Activated CD4-positive, CD25-positive, alpha-beta regulatory T cell treated with anti-CD3 and anti-CD28 coated beads, Interleukin-2, amount 50 U/mL, for 24 hours (primary cell): ENCODE measurements at regions not wholly inside any gene's neighbourhood (a gene's known extent, or its start where the extent isn't known, plus 50 kb on each side); places are given as distances from the start of the nearest gene placed in this dataset.
A peak's percentile ranks its signal among the peaks of the same experiment; 100 is the strongest.
"Not testable (repeated sequence)": the region's sequence is repeated elsewhere in the genome, so short reads cannot be mapped to it uniquely, and the experiment has no call there.

Experiments used
- ATAC-seq, 2 donors: fragments of 150-1000 bp; cut with Tn5 transposase; one replicate each; pipeline ENCODE4 v1.10.0; 2021; ENCODE audit warnings: mild to moderate bottlenecking in 1 of 2, moderate library complexity in 1 of 2

GRCh38 chr2:242079792-242080191 is 210.3 kb downstream of the RTP5 start:
- ATAC-seq, result not testable (repeated sequence)

DNA sequence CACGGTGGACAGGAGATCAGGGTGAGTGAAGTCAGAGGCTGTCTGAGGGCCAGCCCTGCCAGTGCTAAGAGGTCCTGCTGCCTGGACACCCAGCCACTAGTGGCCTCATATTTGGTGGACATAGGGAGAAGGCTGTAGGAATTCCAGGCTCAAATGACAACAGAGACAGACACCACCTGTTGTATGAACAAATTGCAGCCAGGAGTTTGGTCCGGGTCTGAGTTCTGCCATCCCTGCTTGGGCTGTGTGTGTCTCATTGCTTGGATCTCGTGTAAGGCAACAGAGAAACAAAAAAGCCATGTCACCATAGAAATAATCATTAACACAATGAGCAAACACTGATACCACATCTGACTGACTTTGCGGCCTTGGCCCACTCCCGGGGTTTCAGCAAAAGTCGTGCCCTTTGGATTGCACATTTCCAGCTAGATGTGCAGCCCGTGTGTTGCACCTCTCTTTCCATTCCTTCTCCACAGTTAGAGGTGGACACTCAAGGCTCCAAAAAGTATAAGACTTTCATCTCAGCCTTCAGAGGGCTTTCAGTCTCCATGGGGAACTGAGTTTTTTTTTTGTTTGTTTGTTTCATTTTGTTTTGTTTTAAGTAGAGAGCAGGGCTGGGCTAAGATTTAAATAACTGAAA is 211.2 kb downstream of the RTP5 start:
- not testable (repeated sequence) for ATAC-seq

DNA sequence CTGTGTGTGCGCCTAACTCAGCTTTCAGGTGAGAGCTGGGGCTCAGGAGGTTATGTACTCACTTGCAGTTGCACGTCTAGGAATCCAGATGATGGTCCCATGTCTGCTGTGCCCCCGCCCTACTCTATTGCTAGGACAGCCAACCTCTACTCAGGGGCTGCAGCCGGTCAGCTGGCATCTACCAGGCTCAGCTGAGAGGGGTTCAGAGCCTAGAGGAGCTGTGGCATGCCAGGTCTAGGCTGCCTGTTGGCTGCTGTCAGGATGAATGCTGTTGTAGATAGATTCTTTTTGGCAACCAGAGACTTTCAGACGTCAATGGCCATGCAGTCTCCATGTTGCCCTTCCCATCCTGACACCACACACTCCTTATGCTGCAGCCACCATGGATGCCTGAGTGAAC is 214.5 kb downstream of the RTP5 start:
- ATAC-seq, result not testable (repeated sequence)

GRCh38 chr2:242085024-242085674 is 215.6 kb downstream of the RTP5 start:
- not testable (repeated sequence) for ATAC-seq

GRCh38 chr2:242085941-242086621 is 216.6 kb downstream of the RTP5 start:
- ATAC-seq, result peak; percentile 27 to 46

- peak; percentile 18 to 30 for ATAC-seq
These were observed 218.5 kb downstream of the RTP5 start for GRCh38 chr2:242088044-242088443.

GRCh38 chr2:242088471-242089212 is 219.1 kb downstream of the RTP5 start:
- peak; percentile 94 to 95 for ATAC-seq

DNA sequence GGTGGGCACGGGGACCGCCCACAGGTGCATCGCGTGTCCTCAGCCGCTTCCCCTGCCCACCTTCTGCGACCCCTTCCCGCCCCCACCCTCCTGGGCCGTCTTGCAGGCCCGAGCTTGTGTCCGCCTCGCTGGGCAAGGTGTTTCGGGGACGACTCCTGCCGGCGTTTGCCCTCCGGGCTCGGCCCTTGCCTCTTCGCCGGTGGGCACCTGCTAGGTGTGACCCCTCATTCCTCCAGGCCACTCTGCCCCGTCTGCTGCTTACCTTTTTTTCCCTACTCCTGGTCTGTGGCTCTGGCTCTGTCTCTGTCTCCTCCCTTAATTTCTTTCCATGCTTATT is 219.7 kb downstream of the RTP5 start:
- not testable (repeated sequence) for ATAC-seq

DNA sequence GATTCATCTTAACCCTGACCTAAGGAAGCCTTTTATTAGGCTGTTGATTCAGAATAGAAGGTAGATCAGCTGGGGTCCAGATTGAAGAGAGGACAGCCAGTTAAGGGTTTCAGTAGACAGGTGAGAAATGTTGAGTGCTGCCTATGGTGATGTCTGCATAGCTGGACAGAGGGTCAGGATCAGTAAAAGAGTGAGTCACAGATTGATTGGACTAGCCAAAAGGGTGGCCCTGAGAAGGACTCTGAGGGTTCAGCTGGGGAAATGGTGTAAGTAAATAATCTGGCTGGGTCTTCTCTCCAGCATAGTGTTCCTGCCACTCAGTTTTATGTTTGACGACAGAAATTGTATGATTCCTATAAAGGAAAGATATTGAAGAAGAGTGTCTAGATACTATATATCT is 227.7 kb downstream of the RTP5 start:
- not testable (repeated sequence) for ATAC-seq

- no peak for ATAC-seq
These were observed 228.5 kb downstream of the RTP5 start for GRCh38 chr2:242098034-242098433.

DNA sequence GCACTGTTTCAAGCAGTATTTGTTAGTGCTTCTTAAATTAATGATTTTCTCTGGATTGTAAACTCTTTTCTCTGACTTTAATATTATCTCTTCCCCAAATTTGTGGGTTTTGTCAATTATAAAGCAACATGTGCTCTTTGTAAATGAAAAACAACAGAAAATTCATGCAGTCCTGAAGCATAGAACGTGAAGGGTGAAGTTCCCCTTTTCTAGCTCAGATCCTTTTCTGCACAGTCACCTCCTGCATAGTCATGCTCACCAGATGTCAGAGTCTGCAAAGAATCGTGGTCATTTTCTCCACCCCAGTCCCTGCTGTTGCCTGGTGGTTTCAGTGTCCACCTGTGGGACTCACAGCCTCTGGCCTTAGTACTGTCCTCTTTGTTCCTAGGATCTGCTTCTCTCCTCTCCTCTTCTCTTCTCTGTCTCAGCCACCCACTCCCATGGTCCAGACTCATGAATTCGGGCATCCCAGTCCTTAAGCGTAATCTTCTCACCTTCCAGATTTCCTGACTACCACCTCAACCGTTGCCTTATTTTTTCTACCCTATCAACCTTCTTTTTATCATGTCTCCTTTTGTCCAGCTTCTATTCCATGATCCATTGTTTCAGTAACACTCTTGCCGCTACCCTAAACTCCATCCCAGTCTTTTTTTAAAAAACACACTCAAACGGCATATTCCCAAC is 229.1 kb downstream of the RTP5 start:
- ATAC-seq, result no peak

DNA sequence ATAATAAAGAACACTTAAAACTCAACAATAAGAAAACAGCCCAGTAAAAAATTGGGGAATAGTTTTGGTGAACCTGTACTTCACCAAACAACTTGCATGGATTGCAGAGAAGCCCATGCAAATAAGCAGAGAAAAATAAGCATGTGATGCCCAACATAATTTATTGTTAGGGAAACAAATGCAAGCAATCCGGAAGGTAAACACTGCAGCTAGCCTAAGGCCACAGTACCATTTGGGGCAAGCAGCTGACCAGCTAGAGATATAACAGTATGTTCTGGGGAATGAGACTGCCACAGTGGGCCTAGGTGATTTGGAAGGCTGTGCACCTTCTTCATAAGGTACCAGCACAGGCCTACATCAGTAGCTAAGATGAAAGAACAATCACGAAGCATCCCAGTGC is 233.6 kb downstream of the RTP5 start:
- ATAC-seq, result not testable (repeated sequence)

DNA sequence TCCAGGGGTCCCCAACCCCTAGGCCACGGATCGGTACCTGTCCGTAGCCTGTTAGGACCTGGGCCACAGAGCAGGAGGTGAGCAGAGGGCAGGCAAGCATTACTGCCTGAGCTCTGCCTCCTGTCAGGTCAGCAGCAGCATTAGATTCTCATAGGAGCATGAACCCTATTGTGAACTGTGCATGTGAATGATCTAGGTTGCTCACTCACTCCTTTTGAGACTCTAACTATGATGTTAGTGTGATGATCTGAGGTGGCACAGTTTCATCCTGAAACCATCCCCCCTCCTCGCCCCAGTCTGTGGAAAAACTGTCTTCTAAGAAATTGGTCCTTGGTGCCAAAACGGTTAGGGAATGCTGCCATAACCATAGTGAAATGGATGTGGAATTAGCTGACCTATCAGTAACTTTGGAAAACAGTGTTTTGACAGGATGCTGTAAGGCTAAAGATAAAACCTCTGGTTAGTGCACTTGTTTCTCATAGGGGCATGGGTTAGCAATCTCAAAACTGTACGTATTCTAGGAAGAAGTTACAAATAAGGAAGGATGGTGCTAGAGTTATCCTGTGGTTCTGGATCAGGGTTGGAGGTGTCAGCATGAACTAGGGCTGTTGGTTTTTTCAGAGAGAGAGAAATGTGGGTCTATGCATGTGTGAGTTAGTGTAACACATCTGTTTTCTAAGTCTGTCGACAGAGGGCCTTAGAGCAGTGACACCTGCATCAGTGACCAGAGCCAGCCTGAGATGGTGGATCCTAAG is 234.8 kb downstream of the RTP5 start:
- not testable (repeated sequence) for ATAC-seq

- not testable (repeated sequence) for ATAC-seq
These were observed 237.5 kb downstream of the RTP5 start for GRCh38 chr2:242107065-242107464.

GRCh38 chr2:242108797-242109500 is 239.4 kb downstream of the RTP5 start:
- not testable (repeated sequence) for ATAC-seq

GRCh38 chr2:242109819-242110218 is 240.3 kb downstream of the RTP5 start:
- not testable (repeated sequence) for ATAC-seq

DNA sequence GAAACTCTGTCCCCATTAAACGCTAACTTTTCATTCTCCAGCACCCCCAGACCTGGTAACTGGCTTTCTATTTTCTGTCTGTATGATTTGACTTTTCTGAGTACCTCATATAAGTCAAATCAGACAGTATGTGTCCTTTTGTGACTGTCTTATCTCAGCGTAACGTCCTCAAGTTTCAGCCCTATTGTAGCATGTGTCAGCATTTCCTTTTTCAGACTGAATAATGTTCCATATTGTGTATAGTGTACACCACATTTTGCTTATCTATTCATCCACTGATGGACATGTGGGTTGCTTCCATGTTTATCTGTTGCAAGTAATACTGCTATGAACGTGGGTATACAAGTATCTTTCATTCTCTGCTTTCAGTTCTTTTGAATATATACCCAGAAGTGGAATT is 242.4 kb downstream of the RTP5 start:
- not testable (repeated sequence) for ATAC-seq

DNA sequence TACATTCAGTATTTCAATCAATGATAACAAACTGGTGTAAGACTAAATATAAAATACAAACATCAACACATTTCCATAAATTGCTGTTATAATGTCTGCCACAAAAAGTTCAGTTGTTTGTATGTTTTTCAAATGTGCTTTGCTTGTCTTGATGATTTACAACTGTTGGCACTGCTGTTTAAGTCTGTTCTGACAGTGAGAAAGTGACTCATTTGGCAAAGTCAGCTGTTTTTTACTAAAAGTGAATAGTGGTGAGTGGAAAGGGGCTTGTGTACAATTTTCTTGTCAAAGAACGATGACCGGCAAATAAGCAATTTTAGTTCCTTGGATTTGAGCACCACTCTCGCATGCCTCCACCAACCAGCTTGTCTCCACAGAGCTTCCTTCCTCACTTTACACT is 244.0 kb downstream of the RTP5 start:
- not testable (repeated sequence) for ATAC-seq

GRCh38 chr2:242116676-242117075 is 247.1 kb downstream of the RTP5 start:
- ATAC-seq, result not testable (repeated sequence)

DNA sequence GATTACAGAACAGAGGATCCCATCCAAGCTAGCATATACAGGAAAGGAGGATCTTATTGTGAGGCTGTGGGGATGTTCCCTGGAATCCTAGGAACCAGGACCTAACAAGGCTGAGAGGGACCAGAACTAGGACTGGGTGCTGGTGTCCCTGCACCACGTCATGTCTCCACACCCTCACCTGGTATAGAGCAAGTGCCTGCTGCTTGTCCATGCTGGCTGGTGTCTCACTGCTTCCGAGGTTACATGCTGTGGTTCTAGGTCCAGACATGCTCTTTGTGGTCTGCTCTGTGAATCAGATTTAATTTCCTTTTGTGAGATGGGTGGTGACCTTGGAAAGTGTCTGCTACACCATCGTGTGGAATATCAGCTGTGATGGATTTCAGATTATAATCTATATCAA is 247.8 kb downstream of the RTP5 start:
- not testable (repeated sequence) for ATAC-seq

DNA sequence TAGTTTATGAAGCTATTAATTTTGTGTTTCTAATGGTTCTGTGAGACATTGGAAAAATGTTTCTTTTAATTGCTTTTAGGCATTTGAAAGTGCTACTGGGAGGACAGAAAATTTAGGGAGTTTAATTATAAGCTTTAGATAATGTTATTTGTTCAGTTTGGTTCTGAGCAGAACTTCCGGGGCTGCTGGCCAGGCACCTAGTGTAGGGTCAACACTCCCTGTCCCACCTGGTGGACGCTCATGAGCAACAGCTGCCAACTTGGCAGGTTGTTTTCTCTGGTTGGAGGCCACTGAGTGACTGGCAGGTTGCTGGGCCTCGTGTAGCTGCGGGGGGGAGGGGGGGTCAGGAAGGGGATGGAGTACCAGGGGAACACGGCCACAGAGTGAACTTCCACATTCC is 250.2 kb downstream of the RTP5 start:
- ATAC-seq, result not testable (repeated sequence)
